K562 (cell line): ENCODE measurements at regions not wholly inside any gene's neighbourhood (a gene's known extent, or its start where the extent isn't known, plus 50 kb on each side); places are given as distances from the start of the nearest gene placed in this dataset.

Experiments used
- ATAC-seq: fragments of 200-7000 bp; cut with Tn5 transposase; 3 replicates; pipeline ENCODE4 v1.9.1; 2020; ENCODE audit warnings: moderate library complexity
- BruUV-seq: library from RNA; stranded (reverse); fragments of 400-500 nt; replicated peaks from 2 replicates; lab custom pipeline; 2021; lab: Mats Ljungman, UMichigan
- CTCF ChIA-PET: fragments of 300-600 bp; formaldehyde crosslinking; extraction: SDS; loops from one replicate; lab custom pipeline; 2021; ENCODE audit warnings: low intra/inter-chr PET ratio; lab: Yijun Ruan, JAX
- POLR2A ChIA-PET: fragments of 300-600, 350-650 bp; sonication (Branson Sonifier 250); formaldehyde crosslinking; extraction: SDS; loops from one replicate; lab custom pipeline; 2021; ENCODE audit warnings: antibody characterized with exemption, inconsistent platforms; lab: Yijun Ruan, JAX
- DNase-seq, 4 experiments: peaks; one replicate each; pipeline versions ENCODE4 v3.0.0 to v3.0.0-alpha.2; 2011 to 2018; ENCODE audit warnings: low spot score in 3 of 4, mixed read lengths in 3 of 4; ENCODE audit errors: extremely low read depth in 1 of 4
- FAIRE-seq: peaks from 2 replicates; lab custom pipeline; 2011; peaks lifted over from hg19 to GRCh38; lab: Jason Lieb, UNC
- H2AFZ ChIP-seq: 2 replicates; pipeline ENCODE4 v1.6.0; 2011; ENCODE audit warnings: low read depth, low read length, control low read depth, inconsistent platforms
- H3K27ac ChIP-seq: fragments of 200-600 bp; 3 replicates; pipeline ENCODE4 v1.8.0; 2011; ENCODE audit warnings: low read depth, mild to moderate bottlenecking, control low read depth, inconsistent platforms, low read length, moderate library complexity, mixed read lengths; ENCODE audit errors: extremely low read depth
- H3K27me3 ChIP-seq, 2 experiments: fragments of 300-600 bp in 1 of 2; 2 replicates in 1 of 2; 3 replicates in 1 of 2; pipeline versions ENCODE4 v1.6.0 to v1.8.0; 2011; ENCODE audit warnings: inconsistent platforms in 2 of 2, low read length in 2 of 2, mild to moderate bottlenecking in 1 of 2, mixed read lengths in 1 of 2, moderate library complexity in 1 of 2; ENCODE audit not compliant: control insufficient read depth in 2 of 2, insufficient read depth in 2 of 2
- H3K36me3 ChIP-seq: fragments of 300-600 bp; 3 replicates; pipeline ENCODE4 v1.8.0; 2011; ENCODE audit warnings: mild to moderate bottlenecking, low read length, inconsistent platforms; ENCODE audit not compliant: control insufficient read depth, insufficient read depth
- H3K4me1 ChIP-seq, 2 experiments: fragments of 200-600 bp in 1 of 2; replicated peaks in 1 of 2; 2 replicates in 1 of 2; 3 replicates in 1 of 2; pipeline versions ENCODE4 v1.5.1 to v1.8.0; 2011; ENCODE audit warnings: inconsistent platforms in 2 of 2, low read length in 2 of 2, mild to moderate bottlenecking in 1 of 2, mixed read lengths in 1 of 2, moderate library complexity in 1 of 2; ENCODE audit not compliant: control insufficient read depth in 2 of 2, insufficient read depth in 2 of 2
- H3K4me2 ChIP-seq: 2 replicates; pipeline ENCODE4 v1.6.1; 2011; ENCODE audit warnings: low read length, control low read depth, inconsistent platforms, mixed read lengths; ENCODE audit not compliant: insufficient read depth
- H3K4me3 ChIP-seq: fragments of 200-600 bp; sonication (generic), shearing (Covaris generic); 2 replicates; pipeline ENCODE4 v1.5.1; 2016; ENCODE audit warnings: control low read depth, inconsistent platforms
- H3K79me2 ChIP-seq: fragments of 200-600 bp; 3 replicates; pipeline ENCODE4 v1.8.0; 2011; ENCODE audit warnings: low read length, inconsistent platforms; ENCODE audit not compliant: control insufficient read depth, insufficient read depth
- H3K9ac ChIP-seq, 2 experiments: 2 replicates each; pipeline versions ENCODE4 v1.6.0 to v1.6.1; 2011; ENCODE audit warnings: low read depth in 2 of 2, low read length in 2 of 2, control low read depth in 1 of 2, inconsistent platforms in 1 of 2, mild to moderate bottlenecking in 1 of 2, mixed read lengths in 1 of 2; ENCODE audit not compliant: insufficient read depth in 1 of 2
- H3K9me1 ChIP-seq: one replicate; pipeline ENCODE4 v1.6.0; 2011; ENCODE audit warnings: inconsistent platforms, mild to moderate bottlenecking, low read length, moderate library complexity; ENCODE audit not compliant: control insufficient read depth, insufficient read depth
- H3K9me3 ChIP-seq: replicated peaks from 2 replicates; pipeline ENCODE4 v1.5.1; 2011; ENCODE audit warnings: low read depth, low read length, inconsistent platforms; ENCODE audit not compliant: control insufficient read depth, insufficient read depth
- H4K20me1 ChIP-seq: replicated peaks from 2 replicates; pipeline ENCODE4 v1.6.1; 2011; ENCODE audit warnings: low read length, inconsistent platforms, mixed read lengths; ENCODE audit not compliant: control insufficient read depth, insufficient read depth
- CBFB ChIP-seq: sonication (generic); formaldehyde crosslinking; IDR thresholded peaks from 2 replicates; pipeline ENCODE4 v1.4.0; 2020; ENCODE audit warnings: mild to moderate bottlenecking, missing genetic modification reagents
- KLF1 ChIP-seq: fragments of 450-650 bp; IDR thresholded peaks from 2 replicates; pipeline ENCODE4 v1.6.1; 2016; ENCODE audit warnings: missing genetic modification characterization, missing compliant biosample characterization
- NONO ChIP-seq, 2 experiments: fragments of 200-400 bp in 1 of 2; fragments of 450-650 bp in 1 of 2; formaldehyde crosslinking in 1 of 2; IDR thresholded peaks; 2 replicates each; pipeline ENCODE4 v1.6.1; 2017; ENCODE audit warnings: low read depth in 2 of 2, mild to moderate bottlenecking in 2 of 2, moderate library complexity in 2 of 2, low read length in 1 of 2
- POLR2AphosphoS5 ChIP-seq: IDR thresholded peaks from 2 replicates; pipeline ENCODE4 v1.6.1; 2011; ENCODE audit warnings: mild to moderate bottlenecking, low read depth, low read length, moderate library complexity; ENCODE audit not compliant: control insufficient read depth, insufficient read depth
- PURB ChIP-seq: sonication (generic); formaldehyde crosslinking; IDR thresholded peaks from 2 replicates; pipeline ENCODE4 v1.9.0; 2021; ENCODE audit warnings: low read depth, mild to moderate bottlenecking, missing genetic modification reagents
- SMARCA5 ChIP-seq: fragments of 450-650 bp; IDR thresholded peaks from 2 replicates; pipeline ENCODE4 v1.6.1; 2016
- SMARCE1 ChIP-seq: fragments of 450-650 bp; IDR thresholded peaks from 2 replicates; pipeline ENCODE4 v1.7.1; 2016; ENCODE audit warnings: mild to moderate bottlenecking
- STAT5B ChIP-seq: fragments of 250-450 bp; sonication (Bioruptor Pico); IDR thresholded peaks from 2 replicates; pipeline ENCODE4 v1.8.0; 2021; ENCODE audit warnings: mild to moderate bottlenecking, inconsistent platforms
- TCF7 ChIP-seq: sonication (generic); IDR thresholded peaks from 2 replicates; pipeline ENCODE4 v1.6.1; 2016; ENCODE audit warnings: antibody characterized with exemption, borderline replicate concordance
- XRCC3 ChIP-seq: fragments of 450-650 bp; IDR thresholded peaks from 2 replicates; pipeline ENCODE4 v1.6.1; 2017; ENCODE audit warnings: mild to moderate bottlenecking, moderate library complexity
- ZFX ChIP-seq: sonication (generic); formaldehyde crosslinking; IDR thresholded peaks from 2 replicates; pipeline ENCODE4 v1.8.0; 2022; ENCODE audit warnings: mild to moderate bottlenecking, missing genetic modification reagents, moderate library complexity
- ZNF561 ChIP-seq: fragments of 450-650 bp; formaldehyde crosslinking; conservative IDR thresholded peaks from 2 replicates; pipeline ENCODE4 v1.4.0; 2020; ENCODE audit warnings: mild to moderate bottlenecking, moderate library complexity
- WGBS: fragments of 100-300 bp; shearing (Covaris generic); methylation state at CpG from one replicate; pipeline ENCODE4 v1.1.6; 2016; ENCODE audit warnings: low coverage, mixed read lengths; ENCODE audit not compliant: insufficient coverage; ENCODE audit errors: missing lambda C conversion rate; 5-methylcytosine and 5-hydroxymethylcytosine counted together
- in situ Hi-C: fragments of 300-500 bp; cut with MboI; formaldehyde crosslinking; loops from 4 replicates; pipeline ENCODE4 v1.15.0; 2018; ENCODE audit warnings: inconsistent platforms, mixed read lengths
- intact Hi-C: fragments of 100-400 bp; cut with micrococcal nuclease; formaldehyde crosslinking; loops from 2 replicates; pipeline ENCODE4 v1.14.2; 2022
- TF ChIP-seq, protein P1 (sequence below): fragments of 450-650 bp; IDR thresholded peaks from 2 replicates; pipeline ENCODE4 v1.6.1; 2017; ENCODE audit warnings: antibody characterized with exemption, mild to moderate bottlenecking
- TF ChIP-seq, protein P2 (sequence below): sonication (generic); formaldehyde crosslinking; IDR thresholded peaks from 2 replicates; pipeline ENCODE4 v1.8.1; 2023; ENCODE audit warnings: mild to moderate bottlenecking, missing genetic modification reagents
- TF ChIP-seq, protein P3 (sequence below): sonication (generic); formaldehyde crosslinking; IDR thresholded peaks from 2 replicates; pipeline ENCODE4 v1.8.1; 2023; ENCODE audit warnings: mild to moderate bottlenecking, missing genetic modification reagents

GRCh38 chr6:137352859-137353258, 133.7 kb upstream of the IFNGR1 start:
- no peaks in the 10 kb centered on the region for H3K4me1 ChIP-seq
- no peak for TF ChIP-seq NONO (IDR thresholded peaks at IDR 0.05; ENCODE audit: low read depth in 2 of 2, low read length in 1 of 2)
- no peak for TF ChIP-seq KLF1
- TF ChIP-seq ZFX (CRISPR knock-in tag) = no peak
- TF ChIP-seq TCF7 = no peak
- no peak for TF ChIP-seq SMARCE1
- TF ChIP-seq ZNF561 (CRISPR knock-in tag) = no peak
- TF ChIP-seq, protein P1, sequence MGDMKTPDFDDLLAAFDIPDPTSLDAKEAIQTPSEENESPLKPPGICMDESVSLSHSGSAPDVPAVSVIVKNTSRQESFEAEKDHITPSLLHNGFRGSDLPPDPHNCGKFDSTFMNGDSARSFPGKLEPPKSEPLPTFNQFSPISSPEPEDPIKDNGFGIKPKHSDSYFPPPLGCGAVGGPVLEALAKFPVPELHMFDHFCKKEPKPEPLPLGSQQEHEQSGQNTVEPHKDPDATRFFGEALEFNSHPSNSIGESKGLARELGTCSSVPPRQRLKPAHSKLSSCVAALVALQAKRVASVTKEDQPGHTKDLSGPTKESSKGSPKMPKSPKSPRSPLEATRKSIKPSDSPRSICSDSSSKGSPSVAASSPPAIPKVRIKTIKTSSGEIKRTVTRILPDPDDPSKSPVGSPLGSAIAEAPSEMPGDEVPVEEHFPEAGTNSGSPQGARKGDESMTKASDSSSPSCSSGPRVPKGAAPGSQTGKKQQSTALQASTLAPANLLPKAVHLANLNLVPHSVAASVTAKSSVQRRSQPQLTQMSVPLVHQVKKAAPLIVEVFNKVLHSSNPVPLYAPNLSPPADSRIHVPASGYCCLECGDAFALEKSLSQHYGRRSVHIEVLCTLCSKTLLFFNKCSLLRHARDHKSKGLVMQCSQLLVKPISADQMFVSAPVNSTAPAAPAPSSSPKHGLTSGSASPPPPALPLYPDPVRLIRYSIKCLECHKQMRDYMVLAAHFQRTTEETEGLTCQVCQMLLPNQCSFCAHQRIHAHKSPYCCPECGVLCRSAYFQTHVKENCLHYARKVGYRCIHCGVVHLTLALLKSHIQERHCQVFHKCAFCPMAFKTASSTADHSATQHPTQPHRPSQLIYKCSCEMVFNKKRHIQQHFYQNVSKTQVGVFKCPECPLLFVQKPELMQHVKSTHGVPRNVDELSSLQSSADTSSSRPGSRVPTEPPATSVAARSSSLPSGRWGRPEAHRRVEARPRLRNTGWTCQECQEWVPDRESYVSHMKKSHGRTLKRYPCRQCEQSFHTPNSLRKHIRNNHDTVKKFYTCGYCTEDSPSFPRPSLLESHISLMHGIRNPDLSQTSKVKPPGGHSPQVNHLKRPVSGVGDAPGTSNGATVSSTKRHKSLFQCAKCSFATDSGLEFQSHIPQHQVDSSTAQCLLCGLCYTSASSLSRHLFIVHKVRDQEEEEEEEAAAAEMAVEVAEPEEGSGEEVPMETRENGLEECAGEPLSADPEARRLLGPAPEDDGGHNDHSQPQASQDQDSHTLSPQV = no peak
- no peak for TF ChIP-seq STAT5B (CRISPR knock-in tag)
- TF ChIP-seq, protein P2, sequence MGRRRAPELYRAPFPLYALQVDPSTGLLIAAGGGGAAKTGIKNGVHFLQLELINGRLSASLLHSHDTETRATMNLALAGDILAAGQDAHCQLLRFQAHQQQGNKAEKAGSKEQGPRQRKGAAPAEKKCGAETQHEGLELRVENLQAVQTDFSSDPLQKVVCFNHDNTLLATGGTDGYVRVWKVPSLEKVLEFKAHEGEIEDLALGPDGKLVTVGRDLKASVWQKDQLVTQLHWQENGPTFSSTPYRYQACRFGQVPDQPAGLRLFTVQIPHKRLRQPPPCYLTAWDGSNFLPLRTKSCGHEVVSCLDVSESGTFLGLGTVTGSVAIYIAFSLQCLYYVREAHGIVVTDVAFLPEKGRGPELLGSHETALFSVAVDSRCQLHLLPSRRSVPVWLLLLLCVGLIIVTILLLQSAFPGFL (CRISPR knock-in tag) = no peak
- TF ChIP-seq, protein P3, sequence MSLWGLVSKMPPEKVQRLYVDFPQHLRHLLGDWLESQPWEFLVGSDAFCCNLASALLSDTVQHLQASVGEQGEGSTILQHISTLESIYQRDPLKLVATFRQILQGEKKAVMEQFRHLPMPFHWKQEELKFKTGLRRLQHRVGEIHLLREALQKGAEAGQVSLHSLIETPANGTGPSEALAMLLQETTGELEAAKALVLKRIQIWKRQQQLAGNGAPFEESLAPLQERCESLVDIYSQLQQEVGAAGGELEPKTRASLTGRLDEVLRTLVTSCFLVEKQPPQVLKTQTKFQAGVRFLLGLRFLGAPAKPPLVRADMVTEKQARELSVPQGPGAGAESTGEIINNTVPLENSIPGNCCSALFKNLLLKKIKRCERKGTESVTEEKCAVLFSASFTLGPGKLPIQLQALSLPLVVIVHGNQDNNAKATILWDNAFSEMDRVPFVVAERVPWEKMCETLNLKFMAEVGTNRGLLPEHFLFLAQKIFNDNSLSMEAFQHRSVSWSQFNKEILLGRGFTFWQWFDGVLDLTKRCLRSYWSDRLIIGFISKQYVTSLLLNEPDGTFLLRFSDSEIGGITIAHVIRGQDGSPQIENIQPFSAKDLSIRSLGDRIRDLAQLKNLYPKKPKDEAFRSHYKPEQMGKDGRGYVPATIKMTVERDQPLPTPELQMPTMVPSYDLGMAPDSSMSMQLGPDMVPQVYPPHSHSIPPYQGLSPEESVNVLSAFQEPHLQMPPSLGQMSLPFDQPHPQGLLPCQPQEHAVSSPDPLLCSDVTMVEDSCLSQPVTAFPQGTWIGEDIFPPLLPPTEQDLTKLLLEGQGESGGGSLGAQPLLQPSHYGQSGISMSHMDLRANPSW (CRISPR knock-in tag) = no peak
- TF ChIP-seq PURB (CRISPR knock-in tag) = no peak
- TF ChIP-seq XRCC3 = no peak
- no peak for TF ChIP-seq SMARCA5
- no peak for TF ChIP-seq POLR2AphosphoS5
- TF ChIP-seq CBFB = no peak
- H3K27ac ChIP-seq = no peak overlapping the region
- FAIRE-seq (no peak), DNase-seq (no peak), ATAC-seq (no peak)
- H3K4me2 ChIP-seq = no peak overlapping the region
- H3K9me3 ChIP-seq = no peaks in the 10 kb centered on the region
- intact Hi-C loops (no loop called here), in situ Hi-C loops (no loop called here)
- no peaks in the 10 kb centered on the region; a peak in 2 of 5 replicates for H3K27me3 ChIP-seq
- 13% methylated on average over 6 of the region's 6 CpGs for WGBS
- ChIA-PET CTCF (no interaction called here), POLR2A (interaction anchor here (1.4 kb wide), 1 partner anchor 8 kb away, joined by 3 read pairs; no protein-coding TSS in a partner anchor)
- H3K9ac ChIP-seq = no peak overlapping the region
- no peaks in the 10 kb centered on the region for H4K20me1 ChIP-seq
- no peaks in the 10 kb centered on the region for H3K9me1 ChIP-seq
- BruUV-seq = no TSS peak
- no peak overlapping the region for H3K4me3 ChIP-seq
- H3K36me3 ChIP-seq = no peaks in the 10 kb centered on the region
- H3K79me2 ChIP-seq = no peaks in the 10 kb centered on the region
- H2AFZ ChIP-seq = no peak overlapping the region
